GM23248 (cell line): ENCODE measurements at regions not wholly inside any gene's neighbourhood (a gene's known extent, or its start where the extent isn't known, plus 50 kb on each side); places are given as distances from the start of the nearest gene placed in this dataset.

ENCODE experiments used
- DNase-seq: peaks from one replicate; pipeline ENCODE4 v3.0.0-alpha.2; 2015
- H2AFZ ChIP-seq: fragments of 200-600 bp; sonication (generic); 2 replicates; pipeline ENCODE4 v1.6.1; 2016; ENCODE audit warnings: antibody characterized with exemption
- H3F3A ChIP-seq: fragments of 200-600 bp; sonication (generic); 2 replicates; pipeline ENCODE4 v1.6.1; 2016; ENCODE audit warnings: mild to moderate bottlenecking, antibody characterized with exemption, mixed run types; ENCODE audit not compliant: insufficient read depth
- H3K27ac ChIP-seq: fragments of 200-600 bp; sonication (generic); 2 replicates; pipeline ENCODE4 v1.5.1; 2016; ENCODE audit warnings: mild to moderate bottlenecking
- H3K27me3 ChIP-seq: fragments of 200-600 bp; sonication (generic); replicated peaks from 2 replicates; pipeline ENCODE4 v1.6.1; 2016; ENCODE audit warnings: mild to moderate bottlenecking; ENCODE audit not compliant: insufficient read depth
- H3K36me3 ChIP-seq: fragments of 200-600 bp; sonication (generic); 2 replicates; pipeline ENCODE4 v1.6.1; 2016; ENCODE audit warnings: low read depth, mild to moderate bottlenecking
- H3K4me1 ChIP-seq: fragments of 200-600 bp; sonication (generic); 2 replicates; pipeline ENCODE4 v1.6.1; 2016; ENCODE audit warnings: mild to moderate bottlenecking; ENCODE audit not compliant: insufficient read depth
- H3K4me2 ChIP-seq: fragments of 200-600 bp; sonication (generic); one replicate; pipeline ENCODE4 v1.6.1; 2016; ENCODE audit warnings: mild to moderate bottlenecking; ENCODE audit not compliant: unreplicated experiment
- H3K4me3 ChIP-seq: fragments of 200-600 bp; sonication (generic); 2 replicates; pipeline ENCODE4 v1.5.1; 2016; ENCODE audit warnings: mild to moderate bottlenecking
- H3K79me2 ChIP-seq: fragments of 200-600 bp; sonication (generic); 2 replicates; pipeline ENCODE4 v1.6.1; 2016; ENCODE audit warnings: mild to moderate bottlenecking; ENCODE audit not compliant: insufficient read depth
- H3K9ac ChIP-seq: fragments of 200-600 bp; sonication (generic); 2 replicates; pipeline ENCODE4 v1.6.1; 2016; ENCODE audit warnings: mild to moderate bottlenecking
- H3K9me2 ChIP-seq: fragments of 200-600 bp; sonication (generic); 2 replicates; pipeline ENCODE4 v1.6.1; 2016; ENCODE audit warnings: mixed run types, mild to moderate bottlenecking, moderate library complexity; ENCODE audit not compliant: insufficient read depth
- H3K9me3 ChIP-seq: fragments of 200-600 bp; sonication (generic); one replicate; pipeline ENCODE4 v1.6.1; 2017; ENCODE audit warnings: low read depth
- H4K20me1 ChIP-seq: fragments of 200-600 bp; sonication (generic); 2 replicates; pipeline ENCODE4 v1.6.0; 2016; ENCODE audit not compliant: insufficient read depth
- EZH2 ChIP-seq: fragments of 200-600 bp; sonication (generic); IDR thresholded peaks from 2 replicates; pipeline ENCODE4 v1.6.1; 2018; ENCODE audit warnings: antibody characterized with exemption, mild to moderate bottlenecking; ENCODE audit not compliant: insufficient read depth, poor library complexity, severe bottlenecking
- EZH2phosphoT487 ChIP-seq: fragments of 200-600 bp; sonication (generic); IDR thresholded peaks from 2 replicates; pipeline ENCODE4 v1.6.1; 2018; ENCODE audit warnings: antibody characterized with exemption, moderate library complexity, mild to moderate bottlenecking, low read depth; ENCODE audit not compliant: insufficient read depth
- WGBS, 2 experiments: methylation state at CpG; one replicate each; pipeline ENCODE4 v1.1.6; 2015 to 2017; ENCODE audit warnings: low lambda C conversion rate in 2 of 2, low coverage in 1 of 2; ENCODE audit errors: missing lambda C conversion rate in 2 of 2; 5-methylcytosine and 5-hydroxymethylcytosine counted together
- in situ Hi-C: fragments of 300-500 bp; cut with MboI; formaldehyde crosslinking; loops from 2 replicates; pipeline ENCODE4 v1.15.0; 2020

GRCh38 chr14:71658261-71658860 is 273.9 kb upstream of the RGS6 start:
- Histone ChIP-seq H3K4me1 (peaks cover 26% of the 10 kb centered on the region), H3K9ac (no peak overlapping the region), H3K36me3 (peaks cover 27% of the 10 kb centered on the region; the same call in 1 of the 2 replicates), H3F3A (peaks cover 27% of the 10 kb centered on the region), H4K20me1 (no peaks in the 10 kb centered on the region), H3K4me3 (no peak overlapping the region), H3K9me2 (no peaks in the 10 kb centered on the region), H3K9me3 (no peaks in the 10 kb centered on the region), H3K4me2 (peak overlapping the region; percentile 25), H3K27ac (0 out of 2 replicates have a peak overlapping the region, but pooled peaks have one; percentile 7), H3K79me2 (peaks cover 36% of the 10 kb centered on the region), H2AFZ (no peak overlapping the region), H3K27me3 (no peaks in the 10 kb centered on the region)
- in situ Hi-C loops, result no loop called here
- TF ChIP-seq EZH2phosphoT487 (no peak), EZH2 (no peak)
- WGBS, 2 experiments, result 51 to 52% methylated on average over 2 of the region's 2 CpGs
- DNase-seq, result peak; percentile 52

- TF ChIP-seq EZH2, result no peak
- no peak for TF ChIP-seq EZH2phosphoT487
- Histone ChIP-seq H3K4me3 (no peak overlapping the region), H4K20me1 (no peaks in the 10 kb centered on the region), H3K4me2 (peak overlapping the region; percentile 25), H3K9ac (no peak overlapping the region), H3K27ac (peak overlapping the region; percentile 7; the same call in 1 of the 2 replicates), H3K9me2 (no peaks in the 10 kb centered on the region), H3K36me3 (peaks cover 22% of the 10 kb centered on the region; the same call in 1 of the 2 replicates), H3F3A (peaks cover 30% of the 10 kb centered on the region), H3K79me2 (peaks cover 33% of the 10 kb centered on the region), H3K27me3 (no peaks in the 10 kb centered on the region), H3K9me3 (no peaks in the 10 kb centered on the region), H3K4me1 (peaks cover 27% of the 10 kb centered on the region), H2AFZ (no peak overlapping the region)
- in situ Hi-C loops, result no loop called here
- peak; percentile 39 for DNase-seq
These were observed 273.1 kb upstream of the RGS6 start for GRCh38 chr14:71659159-71659558.

GRCh38 chr14:71661441-71661840 is 270.8 kb upstream of the RGS6 start:
- Histone ChIP-seq H3K27me3 (no peaks in the 10 kb centered on the region), H3K9me3 (no peaks in the 10 kb centered on the region), H3F3A (peaks cover 43% of the 10 kb centered on the region), H3K4me1 (peaks cover 49% of the 10 kb centered on the region), H3K9ac (no peak overlapping the region), H3K4me2 (no peak overlapping the region), H3K79me2 (peaks cover 11% of the 10 kb centered on the region; the same call in 1 of the 2 replicates), H2AFZ (no peak overlapping the region), H4K20me1 (no peaks in the 10 kb centered on the region), H3K36me3 (peaks cover 29% of the 10 kb centered on the region; the same call in 1 of the 2 replicates), H3K27ac (no peak overlapping the region), H3K4me3 (no peak overlapping the region), H3K9me2 (no peaks in the 10 kb centered on the region)
- in situ Hi-C loops, result no loop called here
- WGBS, 2 experiments, result 97% methylated on average over 5 of the region's 5 CpGs
- no peak for TF ChIP-seq EZH2phosphoT487
- no peak for TF ChIP-seq EZH2
- no peak for DNase-seq

- no peak for TF ChIP-seq EZH2phosphoT487
- no peak for TF ChIP-seq EZH2
- no peaks in the 10 kb centered on the region for H3K9me3 ChIP-seq
- H3K4me1 ChIP-seq, result peaks cover 57% of the 10 kb centered on the region
- H3F3A ChIP-seq, result peaks cover 43% of the 10 kb centered on the region
- no peaks in the 10 kb centered on the region for H4K20me1 ChIP-seq
- H3K27ac ChIP-seq, result no peak overlapping the region
- H3K36me3 ChIP-seq, result peaks cover 29% of the 10 kb centered on the region; the same call in 1 of the 2 replicates
- no peaks in the 10 kb centered on the region for H3K9me2 ChIP-seq
- in situ Hi-C loops, result no loop called here
- H3K79me2 ChIP-seq, result peaks cover 5% of the 10 kb centered on the region; the same call in 1 of the 2 replicates
- H3K4me3 ChIP-seq, result no peak overlapping the region
- no peak overlapping the region for H3K4me2 ChIP-seq
- H2AFZ ChIP-seq, result no peak overlapping the region
- DNase-seq, result no peak
- WGBS, 2 experiments, result 100% methylated on average over 4 of the region's 4 CpGs
- H3K27me3 ChIP-seq, result no peaks in the 10 kb centered on the region
- H3K9ac ChIP-seq, result no peak overlapping the region
These were observed 269.9 kb upstream of the RGS6 start for GRCh38 chr14:71662291-71662790.
